ENCODE measurements at regions not wholly inside any gene's neighbourhood (a gene's known extent, or its start where the extent isn't known, plus 50 kb on each side); places are given as distances from the start of the nearest gene placed in this dataset.

GRCh38 chr10:28810057-28810870 lies 132.9 kb downstream of the BAMBI start:
- H3K4me1 Mint-ChIP-seq (ENCODE audit: low read depth) = peaks cover 50% of the 10 kb centered on the region
- no peaks in the 10 kb centered on the region for H3K27me3 Mint-ChIP-seq
- TF ChIP-seq, protein P1, sequence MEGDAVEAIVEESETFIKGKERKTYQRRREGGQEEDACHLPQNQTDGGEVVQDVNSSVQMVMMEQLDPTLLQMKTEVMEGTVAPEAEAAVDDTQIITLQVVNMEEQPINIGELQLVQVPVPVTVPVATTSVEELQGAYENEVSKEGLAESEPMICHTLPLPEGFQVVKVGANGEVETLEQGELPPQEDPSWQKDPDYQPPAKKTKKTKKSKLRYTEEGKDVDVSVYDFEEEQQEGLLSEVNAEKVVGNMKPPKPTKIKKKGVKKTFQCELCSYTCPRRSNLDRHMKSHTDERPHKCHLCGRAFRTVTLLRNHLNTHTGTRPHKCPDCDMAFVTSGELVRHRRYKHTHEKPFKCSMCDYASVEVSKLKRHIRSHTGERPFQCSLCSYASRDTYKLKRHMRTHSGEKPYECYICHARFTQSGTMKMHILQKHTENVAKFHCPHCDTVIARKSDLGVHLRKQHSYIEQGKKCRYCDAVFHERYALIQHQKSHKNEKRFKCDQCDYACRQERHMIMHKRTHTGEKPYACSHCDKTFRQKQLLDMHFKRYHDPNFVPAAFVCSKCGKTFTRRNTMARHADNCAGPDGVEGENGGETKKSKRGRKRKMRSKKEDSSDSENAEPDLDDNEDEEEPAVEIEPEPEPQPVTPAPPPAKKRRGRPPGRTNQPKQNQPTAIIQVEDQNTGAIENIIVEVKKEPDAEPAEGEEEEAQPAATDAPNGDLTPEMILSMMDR (IDR thresholded peaks at IDR 0.05; ENCODE audit: unreplicated experiment) = no peak
- peaks cover 6% of the 10 kb centered on the region for H3K9me3 Mint-ChIP-seq (ENCODE audit: low read depth)
- DNase-seq (ENCODE audit: low spot score, unreplicated experiment) = no peak
- H3K4me3 Mint-ChIP-seq (ENCODE audit: low read depth) = peak overlapping the region; percentile 16
- H3K27ac Mint-ChIP-seq = peak overlapping the region; percentile 40
- no peaks in the 10 kb centered on the region for H3K36me3 Mint-ChIP-seq (ENCODE audit: insufficient read depth)

- TF ChIP-seq, protein P1 (IDR thresholded peaks at IDR 0.05; ENCODE audit: unreplicated experiment) = no peak
- no peak overlapping the region for H3K4me3 Mint-ChIP-seq (ENCODE audit: low read depth)
- no peaks in the 10 kb centered on the region for H3K36me3 Mint-ChIP-seq (ENCODE audit: insufficient read depth)
- no peak overlapping the region for H3K27ac Mint-ChIP-seq
- H3K27me3 Mint-ChIP-seq = no peaks in the 10 kb centered on the region
- peaks cover 41% of the 10 kb centered on the region for H3K4me1 Mint-ChIP-seq (ENCODE audit: low read depth)
- peaks cover 6% of the 10 kb centered on the region for H3K9me3 Mint-ChIP-seq (ENCODE audit: low read depth)
- no peak for DNase-seq (ENCODE audit: low spot score, unreplicated experiment)
Measured at GRCh38 chr10:28811639-28812349, 134.5 kb downstream of the BAMBI start.

DNA sequence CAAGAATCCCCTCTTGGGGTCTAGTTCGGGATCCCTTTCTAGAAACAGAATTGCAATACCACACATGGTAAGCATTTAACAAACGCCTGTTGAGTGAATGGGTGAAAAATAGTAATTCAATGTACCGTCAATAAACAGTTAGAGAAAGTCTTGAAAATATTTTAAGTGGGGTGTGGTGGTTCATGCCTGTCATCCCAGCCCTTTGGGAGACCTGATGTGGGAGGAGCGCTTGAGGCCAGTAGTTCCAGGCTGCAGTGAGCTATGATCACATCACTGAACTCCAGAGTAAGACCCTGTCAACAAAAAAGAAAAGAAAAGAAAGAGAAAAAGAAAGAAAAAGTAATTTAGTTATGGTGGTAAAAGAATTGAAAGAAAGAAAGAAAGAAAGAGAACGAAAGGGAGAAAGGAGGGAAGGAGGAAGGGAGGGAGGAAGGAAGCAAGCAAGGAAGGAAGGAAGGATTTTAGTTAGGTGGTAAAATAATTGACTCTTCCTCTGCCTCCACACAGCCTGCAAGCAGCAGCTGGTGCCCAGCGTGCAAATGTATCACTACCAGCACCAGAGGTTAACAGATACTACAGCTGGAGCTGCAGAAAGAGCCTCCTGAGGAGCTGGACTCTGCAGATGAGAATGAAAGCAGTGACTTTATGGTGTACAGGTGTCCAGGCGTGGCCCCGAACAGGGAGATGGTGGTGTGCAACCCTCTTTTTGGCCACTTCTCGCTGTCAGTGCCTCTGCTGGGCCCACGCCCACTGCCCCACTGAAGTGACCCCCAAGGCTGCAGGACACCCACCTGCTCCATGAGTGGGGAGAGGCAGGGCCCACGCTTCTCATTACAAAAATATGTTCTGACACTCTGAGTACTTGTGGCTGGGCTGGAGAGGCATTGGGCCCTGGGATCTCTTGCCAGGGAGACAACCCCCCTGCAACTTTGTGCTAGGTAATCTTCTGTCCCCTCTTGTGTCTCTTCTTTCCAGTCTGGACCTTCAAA lies 135.4 kb downstream of the BAMBI start:
- Mint-ChIP-seq H3K4me3 (ENCODE audit: low read depth) (no peak overlapping the region), H3K27ac (no peak overlapping the region), H3K27me3 (no peaks in the 10 kb centered on the region), H3K36me3 (ENCODE audit: insufficient read depth) (no peaks in the 10 kb centered on the region), H3K4me1 (ENCODE audit: low read depth) (peaks cover 32% of the 10 kb centered on the region), H3K9me3 (ENCODE audit: low read depth) (peaks cover 6% of the 10 kb centered on the region)
- DNase-seq (ENCODE audit: low spot score, unreplicated experiment) = no peak
- TF ChIP-seq, protein P1 (IDR thresholded peaks at IDR 0.05; ENCODE audit: unreplicated experiment) = no peak

- Mint-ChIP-seq H3K27me3 (no peaks in the 10 kb centered on the region), H3K27ac (no peak overlapping the region), H3K4me3 (ENCODE audit: low read depth) (no peak overlapping the region), H3K9me3 (ENCODE audit: low read depth) (peaks cover 10% of the 10 kb centered on the region), H3K4me1 (ENCODE audit: low read depth) (peaks cover 20% of the 10 kb centered on the region), H3K36me3 (ENCODE audit: insufficient read depth) (no peaks in the 10 kb centered on the region)
- DNase-seq (ENCODE audit: low spot score, unreplicated experiment) = no peak
- TF ChIP-seq, protein P1 (IDR thresholded peaks at IDR 0.05; ENCODE audit: unreplicated experiment) = no peak
Measured at GRCh38 chr10:28815681-28816080, 138.4 kb downstream of the BAMBI start.

All from progenitor cell of endocrine pancreas (in vitro differentiated cells).